Uterus (tissue), 2 donors: ENCODE measurements at regions not wholly inside any gene's neighbourhood (a gene's known extent, or its start where the extent isn't known, plus 50 kb on each side); places are given as distances from the start of the nearest gene placed in this dataset.

ENCODE experiments used
- CTCF ChIP-seq, 4 experiments: fragments of 200-600 bp in 2 of 4; fragments of 450-650 bp in 2 of 4; sonication (generic) in 2 of 4; IDR thresholded peaks; one replicate each; pipeline ENCODE4 v1.5.1; 2016 to 2019; ENCODE audit warnings: antibody characterized with exemption in 4 of 4, mild to moderate bottlenecking in 2 of 4, moderate library complexity in 1 of 4
- POLR2A ChIP-seq, 2 donors: fragments of 450-650 bp; IDR thresholded peaks; one replicate each; pipeline ENCODE4 v1.6.1; 2016; ENCODE audit warnings: antibody characterized with exemption in 2 of 2, mild to moderate bottlenecking in 1 of 2, moderate library complexity in 1 of 2

- TF ChIP-seq CTCF (IDR thresholded peaks at IDR 0.05) (no peak), POLR2A (IDR thresholded peaks at IDR 0.05) (no peak)
Measured at GRCh38 chr10:84783909-84784308, 455.5 kb downstream of the CCSER2 start.
